SJCRH30 (cell line): ENCODE measurements at regions not wholly inside any gene's neighbourhood (a gene's known extent, or its start where the extent isn't known, plus 50 kb on each side); places are given as distances from the start of the nearest gene placed in this dataset.

Experiments
- DNase-seq, 2 experiments: peaks; one replicate each; pipeline ENCODE4 v3.0.0-alpha.2; 2015 to 2020
- H3K27ac ChIP-seq: fragments of 250-450 bp; sonication (Bioruptor Pico); 2 replicates; pipeline ENCODE4 v1.5.1; 2020; ENCODE audit warnings: mild to moderate bottlenecking, moderate library complexity
- H3K27me3 ChIP-seq: fragments of 250-450 bp; sonication (Bioruptor Pico); 2 replicates; pipeline ENCODE4 v1.5.1; 2020; ENCODE audit warnings: mild to moderate bottlenecking, moderate library complexity
- H3K36me3 ChIP-seq: fragments of 250-450 bp; sonication (Bioruptor Pico); 2 replicates; pipeline ENCODE4 v1.5.1; 2020; ENCODE audit warnings: mild to moderate bottlenecking, moderate library complexity
- H3K4me1 ChIP-seq: fragments of 250-450 bp; sonication (Bioruptor Pico); 2 replicates; pipeline ENCODE4 v1.5.1; 2020; ENCODE audit warnings: mild to moderate bottlenecking, moderate library complexity
- H3K4me3 ChIP-seq: fragments of 250-450 bp; sonication (Bioruptor Pico); 2 replicates; pipeline ENCODE4 v1.5.1; 2020; ENCODE audit warnings: mild to moderate bottlenecking, moderate library complexity
- H3K9me3 ChIP-seq: fragments of 250-450 bp; sonication (Bioruptor Pico); replicated peaks from 2 replicates; pipeline ENCODE4 v1.5.1; 2020; ENCODE audit warnings: mild to moderate bottlenecking, moderate library complexity

DNA sequence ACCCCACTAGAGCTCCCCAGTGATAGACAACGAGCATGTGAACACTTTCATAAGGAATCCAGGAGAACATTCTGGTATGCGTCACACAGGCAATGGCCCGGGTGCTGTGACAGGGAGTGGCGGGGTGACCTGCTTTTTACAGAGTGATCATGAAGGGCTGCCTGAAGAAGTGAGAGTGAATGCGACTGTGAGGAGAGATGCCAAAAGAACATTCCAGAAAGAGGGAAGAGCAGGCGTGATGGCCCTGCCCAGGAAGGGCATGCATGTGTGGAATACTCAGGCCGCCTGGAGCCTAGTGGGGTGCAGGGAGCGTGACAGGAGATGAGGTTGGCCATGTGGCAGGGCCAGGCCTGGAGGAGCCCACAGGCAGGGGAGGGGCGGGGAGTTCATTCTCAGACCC lies 53.8 kb downstream of the FZD10 start:
- no peaks in the 10 kb centered on the region for H3K4me1 ChIP-seq

DNA sequence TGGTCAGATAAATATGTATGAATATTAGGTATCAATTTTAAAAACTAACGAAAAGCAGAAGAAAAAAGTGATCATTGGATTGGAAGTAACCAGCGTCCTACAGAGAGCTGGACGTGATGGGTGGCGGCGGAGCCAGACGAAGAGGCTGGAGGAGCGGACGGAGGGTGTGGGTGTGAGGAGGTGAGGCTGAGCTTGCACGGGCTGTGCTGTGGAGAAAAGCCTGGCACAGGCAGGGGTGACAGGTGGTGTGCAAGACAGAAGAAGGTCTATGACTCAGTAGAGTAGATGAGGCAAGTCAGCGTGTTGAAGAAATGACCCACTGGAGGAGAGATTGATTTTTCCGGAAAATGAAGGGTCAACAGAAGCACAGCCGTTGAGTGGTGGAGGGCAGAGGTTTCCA lies 56.4 kb downstream of the FZD10 start:
- Histone ChIP-seq H3K27ac (no peak overlapping the region), H3K4me3 (no peak overlapping the region), H3K36me3 (no peaks in the 10 kb centered on the region), H3K4me1 (no peaks in the 10 kb centered on the region), H3K9me3 (no peaks in the 10 kb centered on the region), H3K27me3 (no peaks in the 10 kb centered on the region)
- no peak for DNase-seq

More for the DNA sequence above, 53.8 kb downstream of the FZD10 start:
- H3K9me3 ChIP-seq: no peaks in the 10 kb centered on the region
- H3K27ac ChIP-seq: no peak overlapping the region
- H3K36me3 ChIP-seq: no peaks in the 10 kb centered on the region
- no peak for DNase-seq
- no peak overlapping the region for H3K4me3 ChIP-seq
- H3K27me3 ChIP-seq: no peaks in the 10 kb centered on the region

DNA sequence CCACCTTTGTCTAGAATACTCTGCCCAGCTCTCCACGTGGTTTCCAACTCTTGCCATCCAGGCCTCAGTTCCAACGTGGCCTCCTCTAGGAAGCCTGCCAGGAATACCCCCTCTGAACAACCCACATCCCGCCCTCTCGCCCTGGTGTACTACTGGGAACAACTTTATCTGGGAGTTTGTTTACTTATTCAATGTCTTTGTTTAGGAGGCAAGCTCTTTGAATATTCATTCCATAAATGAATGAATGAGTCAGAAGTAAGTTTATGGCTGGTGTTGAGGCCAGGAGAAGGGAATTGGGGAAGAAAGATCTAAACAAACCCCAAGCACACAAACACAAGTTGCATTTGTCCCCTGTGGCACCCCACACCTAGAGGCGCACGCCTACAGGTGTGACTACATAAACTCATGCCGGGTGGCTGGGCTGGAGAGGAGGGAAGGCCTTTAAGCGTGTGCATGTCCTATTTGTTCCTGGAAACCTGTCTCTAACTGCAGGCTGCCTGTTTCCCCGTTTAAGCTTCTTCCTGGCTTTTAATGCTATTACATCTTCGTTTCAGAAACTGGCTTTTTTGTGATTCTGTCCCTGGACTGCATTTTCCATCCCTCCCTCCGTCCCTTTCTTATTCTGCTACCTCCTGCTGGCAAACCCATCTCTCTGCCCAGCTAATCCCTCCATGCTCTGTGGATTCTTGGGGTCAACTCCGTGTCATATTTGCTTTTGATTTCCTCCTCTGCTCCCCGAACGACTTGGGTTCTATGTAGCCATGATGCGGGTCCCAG lies 57.9 kb downstream of the FZD10 start:
- H3K4me1 ChIP-seq: no peaks in the 10 kb centered on the region
- no peak overlapping the region for H3K27ac ChIP-seq
- H3K27me3 ChIP-seq: no peaks in the 10 kb centered on the region
- H3K9me3 ChIP-seq: no peaks in the 10 kb centered on the region
- no peaks in the 10 kb centered on the region for H3K36me3 ChIP-seq
- DNase-seq: no peak
- no peak overlapping the region for H3K4me3 ChIP-seq

DNA sequence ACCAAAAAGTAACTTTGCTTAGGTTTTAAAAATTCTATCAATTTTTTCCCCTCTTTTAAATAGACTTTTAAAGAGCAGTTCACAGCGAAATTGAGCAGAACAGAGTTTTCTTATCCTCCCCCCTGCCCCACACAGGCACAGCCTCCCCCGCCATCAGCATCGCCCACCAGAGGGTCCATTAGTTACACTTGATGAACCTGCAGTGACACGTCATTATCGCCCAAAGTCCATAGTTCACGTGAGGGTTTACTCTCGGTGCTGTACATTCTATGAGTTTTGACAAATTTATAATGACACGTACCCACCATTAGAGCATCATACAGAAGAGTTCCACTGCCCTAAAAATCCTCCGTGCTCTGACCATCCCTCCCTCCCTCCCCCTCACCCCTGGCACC lies 58.4 kb downstream of the FZD10 start:
- no peak overlapping the region for H3K4me3 ChIP-seq
- no peak for DNase-seq
- no peak overlapping the region for H3K27ac ChIP-seq
- H3K27me3 ChIP-seq: no peaks in the 10 kb centered on the region
- no peaks in the 10 kb centered on the region for H3K4me1 ChIP-seq
- no peaks in the 10 kb centered on the region for H3K36me3 ChIP-seq
- H3K9me3 ChIP-seq: no peaks in the 10 kb centered on the region

DNA sequence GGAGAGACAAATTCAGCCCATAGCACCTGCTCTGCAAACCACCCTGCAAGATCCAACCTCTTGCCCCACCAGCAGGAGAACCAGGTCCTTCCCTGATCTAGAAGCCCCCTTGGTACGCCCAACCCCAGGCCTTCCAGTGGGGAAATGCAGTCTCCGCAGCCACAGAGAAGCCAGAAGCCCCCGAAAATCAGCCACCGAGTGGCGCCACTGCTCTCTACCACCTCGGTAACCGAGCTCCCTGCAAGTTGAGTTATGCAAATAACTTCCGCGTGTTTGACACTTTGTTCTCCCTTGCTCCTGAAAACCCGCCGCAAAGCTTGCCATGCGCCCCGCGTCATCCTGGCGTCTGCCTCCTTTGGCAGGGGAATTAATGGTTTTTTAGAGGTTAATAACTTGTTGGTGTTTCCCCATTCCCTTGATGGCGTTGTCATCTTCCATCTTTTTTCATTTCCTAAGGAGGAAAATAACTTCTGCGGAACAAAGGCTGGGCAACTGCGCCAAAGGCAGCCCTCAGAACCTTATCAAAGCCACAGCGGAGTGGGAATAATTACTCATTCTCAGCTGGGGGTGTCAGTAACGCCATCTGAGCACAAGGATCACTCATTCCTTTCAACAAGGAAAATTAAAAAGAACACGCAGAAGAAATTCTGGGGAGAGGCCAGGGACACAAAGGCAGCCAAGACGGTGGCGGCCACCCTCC lies 60.4 kb downstream of the FZD10 start:
- Histone ChIP-seq H3K4me3 (no peak overlapping the region), H3K27ac (no peak overlapping the region), H3K36me3 (no peaks in the 10 kb centered on the region), H3K4me1 (no peaks in the 10 kb centered on the region), H3K9me3 (no peaks in the 10 kb centered on the region), H3K27me3 (no peaks in the 10 kb centered on the region)
- no peak for DNase-seq

DNA sequence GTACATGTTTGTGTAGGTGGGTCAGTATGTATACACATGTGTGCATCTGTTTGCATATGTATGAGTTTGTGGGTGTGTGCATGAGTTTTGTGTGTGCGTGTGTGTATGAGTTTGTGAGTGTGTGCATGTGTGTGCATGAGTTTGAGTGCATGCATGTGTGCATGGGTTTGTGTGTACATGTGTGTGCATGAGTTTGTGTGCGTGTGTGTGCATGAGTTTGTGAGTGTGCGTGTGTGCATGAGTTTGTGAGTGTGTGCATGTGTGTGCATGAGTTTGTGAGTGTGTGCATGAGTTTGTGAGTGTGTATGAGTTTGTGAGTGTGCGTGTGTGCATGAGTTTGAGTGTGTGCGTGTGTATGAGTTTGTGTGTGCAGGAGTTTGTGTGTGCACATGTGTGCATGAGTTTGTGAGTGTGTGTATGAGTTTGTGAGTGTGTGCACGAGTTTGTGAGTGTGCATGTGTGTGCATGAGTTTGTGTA lies 61.5 kb downstream of the FZD10 start:
- no peaks in the 10 kb centered on the region for H3K9me3 ChIP-seq
- DNase-seq: no peak

DNA sequence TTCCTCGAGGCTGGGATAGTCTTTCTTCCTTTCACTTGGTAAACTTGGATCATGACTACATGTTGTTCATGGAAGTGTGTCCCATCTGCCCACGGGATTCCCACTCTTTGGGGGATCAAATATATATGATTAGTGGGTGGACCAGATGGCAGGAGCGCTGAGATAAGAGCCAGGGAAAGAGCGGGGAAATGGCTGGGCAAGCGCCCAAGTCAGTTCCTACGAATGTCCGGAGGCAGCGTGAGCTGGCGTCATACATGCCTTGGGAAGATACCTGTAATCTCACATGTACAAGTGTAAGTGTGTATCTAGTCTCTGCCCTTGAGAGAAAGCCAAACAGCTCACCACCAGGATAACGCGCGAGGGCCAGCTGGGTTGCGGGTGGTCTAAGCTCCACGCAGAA lies 62.3 kb downstream of the FZD10 start:
- DNase-seq: no peak
- no peaks in the 10 kb centered on the region for H3K9me3 ChIP-seq
- H3K27ac ChIP-seq: no peak overlapping the region

More for the DNA sequence above, 61.5 kb downstream of the FZD10 start:
- Histone ChIP-seq H3K27ac (no peak overlapping the region), H3K4me1 (no peaks in the 10 kb centered on the region), H3K36me3 (no peaks in the 10 kb centered on the region), H3K27me3 (no peaks in the 10 kb centered on the region), H3K4me3 (no peak overlapping the region)

DNA sequence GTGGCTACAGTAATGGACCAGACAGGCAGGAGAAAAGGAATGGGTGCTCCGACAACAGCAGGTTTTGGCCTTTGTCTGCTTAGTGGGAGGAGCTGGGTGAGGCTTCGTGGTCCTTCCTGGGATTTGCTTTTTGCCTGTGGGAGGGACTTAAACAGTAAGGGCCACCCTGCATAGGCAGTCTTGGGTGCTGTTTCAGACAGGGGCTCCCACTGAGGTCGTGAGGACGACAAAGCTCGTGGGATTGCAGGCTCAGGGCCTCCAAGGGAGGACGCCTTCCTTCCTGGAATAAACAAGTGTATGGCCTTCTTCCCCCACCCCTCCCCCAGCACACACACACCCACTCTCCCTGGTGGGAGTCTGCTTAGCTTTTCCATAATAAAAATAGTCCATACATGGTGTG lies 63.1 kb downstream of the FZD10 start:
- Histone ChIP-seq H3K4me3 (no peak overlapping the region), H3K4me1 (no peaks in the 10 kb centered on the region), H3K9me3 (no peaks in the 10 kb centered on the region), H3K27ac (no peak overlapping the region), H3K27me3 (no peaks in the 10 kb centered on the region), H3K36me3 (no peaks in the 10 kb centered on the region)
- no peak for DNase-seq

More for the DNA sequence above, 62.3 kb downstream of the FZD10 start:
- H3K4me1 ChIP-seq: no peaks in the 10 kb centered on the region
- no peaks in the 10 kb centered on the region for H3K36me3 ChIP-seq
- no peak overlapping the region for H3K4me3 ChIP-seq
- H3K27me3 ChIP-seq: no peaks in the 10 kb centered on the region

DNA sequence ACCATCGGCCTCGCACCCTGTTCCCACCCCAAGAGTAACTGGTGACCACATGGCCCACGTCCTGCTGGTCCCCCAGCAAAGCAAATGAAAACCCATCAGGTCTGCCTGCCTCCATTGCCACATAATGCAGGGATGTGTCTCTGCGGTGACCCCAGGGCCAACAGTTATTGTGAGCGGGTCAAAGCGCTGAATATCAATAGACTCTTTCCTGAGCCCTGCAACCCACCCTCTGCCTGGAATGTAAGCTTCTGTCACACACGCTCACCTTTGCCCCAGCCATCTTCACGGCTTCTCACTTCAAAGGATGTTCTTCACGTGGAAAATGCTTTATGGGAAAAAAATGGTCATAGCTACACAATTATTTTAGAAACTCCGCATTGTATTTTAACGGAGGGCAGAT lies 63.9 kb downstream of the FZD10 start:
- Histone ChIP-seq H3K4me3 (no peak overlapping the region), H3K27ac (no peak overlapping the region), H3K36me3 (no peaks in the 10 kb centered on the region), H3K27me3 (no peaks in the 10 kb centered on the region), H3K4me1 (no peaks in the 10 kb centered on the region), H3K9me3 (no peaks in the 10 kb centered on the region)
- no peak for DNase-seq

DNA sequence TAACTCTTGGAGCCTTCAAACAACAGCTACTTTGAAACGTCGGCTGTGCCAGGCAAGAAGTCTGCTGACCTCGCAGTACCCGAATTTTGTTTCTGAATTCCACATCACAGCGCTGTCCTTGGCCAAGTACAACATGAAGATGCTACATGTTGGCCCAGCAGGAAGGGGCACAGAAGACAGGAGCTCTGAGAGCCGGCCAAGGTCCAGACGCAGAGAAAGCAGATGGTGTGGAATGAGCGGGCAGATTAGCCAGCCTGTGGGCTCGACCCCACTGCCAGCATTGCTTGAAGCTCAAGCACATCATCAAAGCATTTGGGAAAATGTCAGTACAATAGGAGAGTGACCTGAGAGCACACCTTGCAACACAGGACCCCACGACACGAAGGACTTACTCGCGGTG lies 64.5 kb downstream of the FZD10 start:
- Histone ChIP-seq H3K4me1 (no peaks in the 10 kb centered on the region), H3K36me3 (no peaks in the 10 kb centered on the region), H3K27ac (no peak overlapping the region), H3K9me3 (no peaks in the 10 kb centered on the region), H3K4me3 (no peak overlapping the region), H3K27me3 (no peaks in the 10 kb centered on the region)
- no peak for DNase-seq

DNA sequence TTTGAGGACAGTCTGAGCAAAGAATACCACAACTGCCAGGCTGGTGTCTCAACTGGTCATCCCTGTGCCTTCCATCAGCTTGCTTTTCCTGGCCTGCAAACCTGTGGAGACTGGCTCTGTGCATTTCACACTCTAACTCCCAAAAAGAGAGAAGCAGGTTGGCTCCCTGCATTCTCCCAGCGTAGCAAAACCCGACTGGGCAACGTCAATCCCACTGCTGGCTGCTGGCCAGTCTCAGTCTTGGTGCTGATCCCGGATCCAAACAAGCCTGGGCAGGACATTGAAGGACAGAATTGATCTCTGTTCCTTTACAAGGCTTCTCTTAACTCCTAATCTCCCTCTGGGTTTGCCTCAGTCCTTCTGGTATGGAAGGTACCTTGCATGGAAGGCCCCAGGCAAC lies 65.4 kb downstream of the FZD10 start:
- DNase-seq: no peak
- H3K27me3 ChIP-seq: no peaks in the 10 kb centered on the region
- H3K36me3 ChIP-seq: no peaks in the 10 kb centered on the region
- H3K9me3 ChIP-seq: no peaks in the 10 kb centered on the region
- no peak overlapping the region for H3K27ac ChIP-seq
- H3K4me1 ChIP-seq: no peaks in the 10 kb centered on the region
- no peak overlapping the region for H3K4me3 ChIP-seq

DNA sequence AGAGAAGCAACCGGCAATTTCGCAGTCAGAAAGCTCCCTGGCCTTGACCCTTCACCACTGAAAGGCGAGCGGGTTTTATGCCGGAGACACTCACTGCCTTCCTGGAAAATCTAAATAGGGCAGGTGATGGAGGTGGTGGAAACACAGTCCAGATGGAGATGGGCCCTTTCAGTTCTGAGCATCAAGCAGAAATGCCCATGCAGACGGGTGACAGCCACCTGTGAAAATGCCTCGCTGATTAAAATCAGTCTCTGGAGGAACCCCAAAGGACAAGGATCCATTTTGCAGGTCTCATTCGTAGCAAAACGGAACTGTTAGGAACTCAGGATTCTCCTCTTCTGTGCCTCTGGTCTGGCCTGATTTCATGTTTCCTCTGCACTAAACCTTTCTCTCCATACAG lies 74.2 kb downstream of the FZD10 start:
- Histone ChIP-seq H3K9me3 (no peaks in the 10 kb centered on the region), H3K27me3 (no peaks in the 10 kb centered on the region), H3K27ac (no peak overlapping the region), H3K4me3 (no peak overlapping the region), H3K36me3 (no peaks in the 10 kb centered on the region), H3K4me1 (no peaks in the 10 kb centered on the region)
- DNase-seq: no peak

DNA sequence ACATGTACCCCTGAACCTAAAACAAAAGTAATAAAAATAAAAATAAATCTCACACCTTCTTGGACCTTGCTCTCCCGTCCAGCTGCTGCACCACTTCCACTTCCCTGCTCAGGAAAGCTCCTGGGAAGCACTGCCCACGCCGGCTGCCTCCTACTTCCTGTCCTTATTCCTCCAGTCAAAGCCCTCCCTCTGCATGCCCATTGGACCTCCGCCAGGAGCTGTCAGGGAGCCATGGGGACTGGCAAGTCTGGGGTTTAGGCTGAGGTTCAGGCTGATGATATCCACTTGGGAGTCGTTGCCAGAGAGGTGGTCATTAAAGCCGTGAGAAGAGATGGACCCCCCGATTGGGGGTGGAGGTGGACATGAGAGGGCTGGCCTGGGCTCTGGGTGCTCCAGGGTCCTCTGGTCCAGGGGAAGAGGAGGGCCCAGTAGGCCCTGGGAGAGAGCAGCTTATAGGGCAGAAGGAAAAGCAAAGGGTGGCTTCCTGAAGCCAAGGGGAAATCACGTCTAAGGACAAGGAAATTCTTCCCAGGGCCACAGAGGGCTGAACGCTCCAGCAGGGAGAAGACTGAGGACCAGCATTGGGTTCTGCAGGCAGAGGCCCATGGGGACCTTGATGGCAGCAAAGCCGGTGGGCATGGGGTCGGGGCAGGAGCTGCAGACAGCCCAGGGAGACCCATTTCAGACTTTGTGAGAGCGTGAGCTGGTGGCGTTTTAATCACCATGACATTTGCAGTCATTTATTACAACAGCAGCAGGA lies 78.7 kb downstream of the FZD10 start:
- DNase-seq: peak; percentile 1 to 8
- no peak overlapping the region for H3K4me3 ChIP-seq
- H3K36me3 ChIP-seq: no peaks in the 10 kb centered on the region

DNA sequence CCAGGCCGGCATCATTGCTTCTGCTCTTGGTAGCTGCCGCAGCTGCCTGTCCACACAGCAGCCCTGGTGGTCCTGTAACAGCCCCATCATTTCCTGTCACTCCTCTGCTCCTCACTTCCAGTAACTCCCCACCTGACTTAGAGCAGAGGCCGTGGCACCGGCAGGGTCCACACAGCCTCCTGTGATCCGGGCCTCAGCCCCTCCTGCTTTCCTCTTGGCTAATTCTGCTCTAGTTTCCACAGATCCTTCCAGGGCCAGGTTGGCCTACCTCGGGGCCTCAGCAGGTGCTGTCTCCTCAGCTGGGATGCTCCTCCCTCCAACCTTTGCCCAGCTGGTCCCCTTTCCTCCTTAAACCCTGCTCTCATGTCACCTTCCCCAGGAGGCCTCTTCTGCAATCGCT lies 80.2 kb downstream of the FZD10 start:
- H3K27ac ChIP-seq: no peak overlapping the region
- H3K27me3 ChIP-seq: no peaks in the 10 kb centered on the region
- DNase-seq: no peak
- no peaks in the 10 kb centered on the region for H3K36me3 ChIP-seq
- H3K4me1 ChIP-seq: no peaks in the 10 kb centered on the region
- H3K9me3 ChIP-seq: no peaks in the 10 kb centered on the region
- no peak overlapping the region for H3K4me3 ChIP-seq

More for the DNA sequence above, 78.7 kb downstream of the FZD10 start:
- Histone ChIP-seq H3K27me3 (no peaks in the 10 kb centered on the region), H3K4me1 (no peaks in the 10 kb centered on the region), H3K27ac (no peak overlapping the region), H3K9me3 (no peaks in the 10 kb centered on the region)

DNA sequence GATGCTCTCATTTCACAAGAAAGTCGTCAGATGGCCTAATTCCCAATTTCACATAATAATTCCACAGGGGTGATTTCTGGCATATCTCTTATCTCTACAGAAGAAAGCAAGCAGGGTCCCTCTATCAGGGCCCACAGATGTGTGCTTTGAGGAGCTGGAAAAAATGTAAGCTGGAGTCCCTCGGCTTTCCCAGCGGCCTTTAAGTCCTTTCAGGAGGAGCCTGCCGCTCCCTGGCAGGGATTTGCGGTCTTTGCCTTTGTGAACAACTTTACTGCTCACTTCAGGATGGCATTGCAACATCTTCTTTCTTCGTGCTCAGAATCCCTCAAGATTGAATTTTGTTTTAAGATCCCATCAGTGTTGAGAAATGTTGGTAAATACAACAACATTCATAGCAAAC lies 83.0 kb downstream of the FZD10 start:
- H3K27ac ChIP-seq: no peak overlapping the region
- H3K4me3 ChIP-seq: no peak overlapping the region
- H3K9me3 ChIP-seq: no peaks in the 10 kb centered on the region
- H3K36me3 ChIP-seq: no peaks in the 10 kb centered on the region
- no peaks in the 10 kb centered on the region for H3K4me1 ChIP-seq
- H3K27me3 ChIP-seq: no peaks in the 10 kb centered on the region
- no peak for DNase-seq
